Ramos (cell line): ENCODE measurements at regions not wholly inside any gene's neighbourhood (a gene's known extent, or its start where the extent isn't known, plus 50 kb on each side); places are given as distances from the start of the nearest gene placed in this dataset.
"Not testable (repeated sequence)": the region's sequence is repeated elsewhere in the genome, so short reads cannot be mapped to it uniquely, and the experiment has no call there.

Experiments
- in situ Hi-C: fragments of 300-500 bp; cut with MboI; formaldehyde crosslinking; loops from one replicate; pipeline ENCODE4 v1.14.3; 2022; ENCODE audit warnings: low sequenced_read_pairs; ENCODE audit not compliant: unreplicated experiment

GRCh38 chr5:37929791-37930190 lies 90.0 kb upstream of the GDNF start:
- in situ Hi-C loops, result no loop called here

- in situ Hi-C loops, result not testable (repeated sequence)
Observed at GRCh38 chr5:37927753-37928152, 87.9 kb upstream of the GDNF start.

DNA sequence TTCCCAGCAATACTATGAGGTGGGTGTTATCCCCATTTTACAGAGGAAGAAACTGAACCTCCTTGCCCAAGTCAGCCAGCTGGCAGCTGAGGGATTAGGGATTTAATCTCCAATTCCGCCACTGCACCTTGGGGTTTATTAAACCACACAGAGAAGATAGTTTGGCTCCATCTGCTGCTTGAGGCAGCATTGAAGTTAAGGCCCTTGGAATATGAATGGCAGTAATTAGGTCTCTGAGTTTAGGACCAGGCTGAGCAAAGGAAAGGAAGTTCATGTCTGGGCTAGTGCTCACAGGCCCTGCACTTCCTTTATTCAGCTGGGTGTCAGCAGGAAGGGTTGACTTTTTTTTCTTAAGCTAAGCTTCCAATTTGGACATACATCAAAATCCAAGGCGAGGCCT lies 86.9 kb upstream of the GDNF start:
- in situ Hi-C loops, result no loop called here

DNA sequence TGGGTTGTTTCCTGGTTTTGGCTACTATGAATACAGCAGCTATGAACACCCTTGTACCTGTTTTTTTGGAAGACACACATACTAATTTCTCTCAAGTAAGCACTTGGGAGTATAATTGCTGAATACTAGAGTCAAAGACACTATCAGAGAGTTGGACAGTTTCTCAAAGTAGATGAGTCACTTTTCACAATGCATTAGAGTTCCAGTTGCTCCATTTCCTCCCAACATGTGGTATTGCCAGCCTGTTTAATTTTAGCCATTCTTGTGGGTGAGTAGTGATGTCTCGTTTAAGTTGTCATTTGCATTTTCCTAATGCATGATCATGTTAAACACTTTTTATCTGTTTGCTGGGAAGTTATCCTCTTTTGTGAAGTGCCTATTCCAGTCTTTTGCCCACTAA lies 81.6 kb upstream of the GDNF start:
- in situ Hi-C loops, result no loop called here

DNA sequence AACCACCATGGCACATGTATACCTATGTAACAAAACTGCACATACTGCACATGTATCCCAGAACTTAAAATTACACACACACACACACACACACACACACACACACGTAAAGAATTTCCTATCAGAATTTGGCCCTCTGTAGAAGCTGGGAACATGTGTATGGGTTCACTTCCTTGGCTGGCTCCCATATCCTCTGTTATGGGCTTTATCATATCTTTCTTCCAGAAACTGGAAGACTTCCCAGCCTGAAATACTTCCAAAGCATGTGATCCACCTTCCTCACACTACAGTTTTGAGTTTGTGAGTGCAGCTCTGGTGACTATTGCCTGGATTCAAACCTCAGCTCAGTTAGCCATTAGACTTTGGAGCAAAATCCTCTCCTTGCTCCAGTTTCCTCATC lies 78.6 kb upstream of the GDNF start:
- in situ Hi-C loops, result no loop called here

DNA sequence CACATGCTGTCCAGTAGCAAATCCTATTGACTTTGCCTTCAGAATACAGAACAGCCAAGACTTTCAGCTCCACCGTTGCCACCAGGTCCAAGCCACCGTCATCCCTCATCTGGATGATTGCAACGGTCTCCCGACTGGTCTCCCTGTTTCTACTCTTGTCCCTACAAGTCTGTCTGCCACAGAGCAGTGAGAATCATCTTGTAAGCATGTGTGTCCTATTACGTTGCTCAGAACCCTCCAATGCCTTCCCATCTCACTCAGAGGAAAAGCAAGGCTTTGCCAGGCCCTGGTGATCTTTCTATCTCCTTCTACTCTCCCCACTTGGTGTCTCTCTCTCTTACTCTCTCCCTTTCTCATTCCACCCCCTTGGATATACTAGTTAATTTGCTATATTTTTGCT lies 76.7 kb upstream of the GDNF start:
- in situ Hi-C loops, result no loop called here

- in situ Hi-C loops, result no loop called here
Observed at GRCh38 chr5:37915097-37915736, 75.4 kb upstream of the GDNF start.

- in situ Hi-C loops, result not testable (repeated sequence)
Observed at GRCh38 chr5:37909610-37910266, 69.9 kb upstream of the GDNF start.

- in situ Hi-C loops, result no loop called here
Observed at GRCh38 chr5:37906416-37906815, 66.6 kb upstream of the GDNF start.

GRCh38 chr5:37905230-37905629 lies 65.4 kb upstream of the GDNF start:
- in situ Hi-C loops, result no loop called here

DNA sequence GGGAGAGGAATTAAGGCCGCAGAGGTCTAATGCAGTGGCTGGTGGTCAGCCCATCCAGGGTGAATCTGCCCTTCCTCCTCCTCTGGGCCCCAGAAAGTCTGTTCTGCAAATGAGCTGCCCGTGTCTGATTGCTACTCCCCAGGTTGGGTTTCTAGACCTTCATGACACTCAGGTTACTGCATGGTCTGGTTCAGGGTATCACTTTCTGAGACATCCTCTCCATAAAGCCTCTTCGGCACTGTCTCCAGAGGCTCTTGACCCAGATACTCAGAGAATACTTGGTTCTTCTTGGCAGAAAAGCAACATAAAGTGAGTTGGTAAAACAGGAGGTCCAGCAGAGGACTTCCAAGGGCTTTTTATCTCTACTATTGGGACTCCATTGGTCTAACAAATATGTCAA lies 62.5 kb upstream of the GDNF start:
- in situ Hi-C loops, result no loop called here

DNA sequence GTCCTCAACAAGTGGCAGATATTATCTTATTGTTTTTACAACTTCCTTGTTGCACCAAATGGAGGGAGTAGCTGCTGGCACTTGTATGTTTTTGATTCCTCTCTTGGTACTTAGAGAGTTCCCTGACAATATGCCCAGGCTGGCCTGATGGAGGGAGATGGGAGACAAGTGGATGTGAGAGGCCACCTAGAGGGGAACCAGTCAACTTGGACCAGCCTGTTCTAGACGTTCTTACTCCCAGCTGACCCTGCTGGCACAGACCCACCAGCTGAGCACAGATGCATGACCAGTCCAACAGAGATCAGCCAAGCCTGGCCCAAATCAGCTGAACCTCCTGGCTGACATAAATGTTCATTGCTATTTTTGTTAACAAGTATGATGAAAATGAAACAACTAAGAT lies 60.9 kb upstream of the GDNF start:
- in situ Hi-C loops, result no loop called here

- in situ Hi-C loops, result no loop called here
Observed at GRCh38 chr5:37899037-37899436, 59.2 kb upstream of the GDNF start.

- in situ Hi-C loops, result no loop called here
Observed at GRCh38 chr5:37896159-37896558, 56.3 kb upstream of the GDNF start.

- in situ Hi-C loops, result no loop called here
Observed at GRCh38 chr5:37893434-37894134, 53.7 kb upstream of the GDNF start.

DNA sequence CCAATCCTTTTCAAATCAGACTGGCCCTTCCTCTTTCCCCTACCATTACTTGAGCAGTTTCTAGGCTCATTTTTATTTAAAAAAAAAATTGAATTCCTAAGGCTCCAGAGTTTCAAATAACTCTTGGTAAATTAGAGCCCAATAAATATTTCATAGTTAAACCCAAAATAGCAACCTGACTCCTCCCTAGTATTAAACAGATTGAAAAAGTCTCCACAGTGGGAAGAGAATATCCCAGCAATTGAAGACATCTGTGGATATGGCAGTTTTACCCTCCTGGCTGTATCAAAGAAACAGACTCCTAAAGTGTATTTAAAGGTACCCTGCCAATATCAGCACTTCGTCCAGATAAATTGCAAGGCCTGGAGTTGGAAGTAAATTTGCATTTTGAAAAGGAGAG lies 52.7 kb upstream of the GDNF start:
- in situ Hi-C loops, result no loop called here

DNA sequence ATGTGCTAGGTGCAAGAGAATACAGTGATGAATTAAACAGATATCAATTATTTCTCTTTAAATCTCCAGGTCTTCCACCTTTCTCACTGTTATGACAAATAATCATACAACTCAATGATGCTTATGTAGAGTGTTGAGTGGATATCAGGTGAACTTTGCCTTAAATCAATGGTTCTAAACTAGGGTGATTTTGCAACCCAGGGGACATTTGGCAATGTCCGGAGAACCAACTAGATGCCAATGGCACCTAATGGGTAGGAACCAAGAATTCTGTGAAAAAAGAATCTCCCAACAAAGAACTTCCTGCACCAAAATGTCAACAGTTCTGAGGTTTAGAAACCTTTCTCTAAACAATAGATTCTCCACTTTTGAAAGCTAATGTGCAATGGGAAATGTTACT lies 52.0 kb upstream of the GDNF start:
- in situ Hi-C loops, result no loop called here

GRCh38 chr5:37889612-37890317 lies 49.9 kb upstream of the GDNF start:
- in situ Hi-C loops, result no loop called here
